Breast epithelium (tissue), 3 donors: ENCODE measurements at regions not wholly inside any gene's neighbourhood (a gene's known extent, or its start where the extent isn't known, plus 50 kb on each side); places are given as distances from the start of the nearest gene placed in this dataset.

Experiments used
- CTCF ChIP-seq, 3 donors: fragments of 450-650 bp; IDR thresholded peaks; one replicate each; pipeline ENCODE4 v1.5.1; 2016 to 2017; ENCODE audit warnings: antibody characterized with exemption in 3 of 3, mild to moderate bottlenecking in 3 of 3, moderate library complexity in 3 of 3
- POLR2A ChIP-seq: fragments of 450-650 bp; IDR thresholded peaks from one replicate; pipeline ENCODE4 v1.6.1; 2016; ENCODE audit warnings: antibody characterized with exemption, mild to moderate bottlenecking, moderate library complexity
- POLR2AphosphoS5 ChIP-seq, 3 donors: sonication (generic); formaldehyde crosslinking; IDR thresholded peaks; one replicate each; pipeline ENCODE4 v1.6.1; 2017; ENCODE audit warnings: antibody characterized with exemption in 3 of 3

- TF ChIP-seq CTCF (IDR thresholded peaks at IDR 0.05) (no peak), POLR2A (no peak), POLR2AphosphoS5 (IDR thresholded peaks at IDR 0.05) (no peak)
Measured at GRCh38 chr5:143892908-143893307, 80.9 kb downstream of the HMHB1 start.
